C4-2B (cell line): ENCODE measurements at regions not wholly inside any gene's neighbourhood (a gene's known extent, or its start where the extent isn't known, plus 50 kb on each side); places are given as distances from the start of the nearest gene placed in this dataset.

ENCODE experiments used
- H3K27ac ChIP-seq: fragments of 450-650 bp; 2 replicates; pipeline ENCODE4 v1.5.1; 2017
- ZFX ChIP-seq: fragments of 450-650 bp; IDR thresholded peaks from 2 replicates; pipeline ENCODE4 v1.6.1; 2017
- TF ChIP-seq, protein P1 (sequence below): fragments of 450-650 bp; conservative IDR thresholded peaks from 2 replicates; pipeline ENCODE4 v1.5.1; 2017; ENCODE audit warnings: mild to moderate bottlenecking

DNA sequence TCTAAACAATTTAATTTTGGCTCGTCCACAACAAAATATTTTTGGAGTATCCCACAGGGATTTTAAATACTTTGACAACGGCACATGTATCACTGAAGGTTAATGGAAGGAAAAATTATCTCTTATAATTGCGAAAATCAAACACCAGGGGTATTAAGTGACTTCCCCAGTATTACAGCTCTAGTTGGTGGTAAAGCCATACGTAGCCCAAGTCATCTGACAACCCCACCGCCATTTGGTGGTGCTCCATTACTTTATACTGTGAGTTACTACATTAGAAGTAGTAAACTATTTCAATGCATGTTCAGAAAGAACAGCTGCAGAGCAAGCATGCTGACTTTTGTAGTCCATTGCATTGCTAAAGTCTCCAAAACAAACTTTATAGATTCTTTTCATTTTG is 179.7 kb downstream of the HGF start:
- H3K27ac ChIP-seq, result no peak overlapping the region
- TF ChIP-seq, protein P1, sequence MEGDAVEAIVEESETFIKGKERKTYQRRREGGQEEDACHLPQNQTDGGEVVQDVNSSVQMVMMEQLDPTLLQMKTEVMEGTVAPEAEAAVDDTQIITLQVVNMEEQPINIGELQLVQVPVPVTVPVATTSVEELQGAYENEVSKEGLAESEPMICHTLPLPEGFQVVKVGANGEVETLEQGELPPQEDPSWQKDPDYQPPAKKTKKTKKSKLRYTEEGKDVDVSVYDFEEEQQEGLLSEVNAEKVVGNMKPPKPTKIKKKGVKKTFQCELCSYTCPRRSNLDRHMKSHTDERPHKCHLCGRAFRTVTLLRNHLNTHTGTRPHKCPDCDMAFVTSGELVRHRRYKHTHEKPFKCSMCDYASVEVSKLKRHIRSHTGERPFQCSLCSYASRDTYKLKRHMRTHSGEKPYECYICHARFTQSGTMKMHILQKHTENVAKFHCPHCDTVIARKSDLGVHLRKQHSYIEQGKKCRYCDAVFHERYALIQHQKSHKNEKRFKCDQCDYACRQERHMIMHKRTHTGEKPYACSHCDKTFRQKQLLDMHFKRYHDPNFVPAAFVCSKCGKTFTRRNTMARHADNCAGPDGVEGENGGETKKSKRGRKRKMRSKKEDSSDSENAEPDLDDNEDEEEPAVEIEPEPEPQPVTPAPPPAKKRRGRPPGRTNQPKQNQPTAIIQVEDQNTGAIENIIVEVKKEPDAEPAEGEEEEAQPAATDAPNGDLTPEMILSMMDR, result no peak

DNA sequence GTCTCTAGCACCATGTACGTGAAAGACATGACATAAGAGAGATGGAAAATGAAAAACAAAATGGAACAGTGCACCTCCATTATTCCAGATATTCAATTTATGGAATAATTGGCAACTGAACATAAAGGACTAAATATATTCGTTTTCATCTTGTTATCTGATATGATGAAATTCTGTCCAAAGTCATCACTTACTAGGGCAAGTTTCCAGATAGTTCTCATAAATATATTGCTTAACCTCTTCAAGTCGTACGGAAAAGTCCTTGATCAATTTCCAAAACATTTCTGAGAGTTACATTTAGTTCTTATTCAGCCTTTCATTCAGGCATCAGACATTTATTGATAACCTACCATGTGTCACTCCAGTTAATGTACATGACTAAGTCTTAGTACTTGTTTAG is 185.2 kb downstream of the HGF start:
- no peak overlapping the region for H3K27ac ChIP-seq
- TF ChIP-seq ZFX, result no peak
- TF ChIP-seq, protein P1, result no peak

DNA sequence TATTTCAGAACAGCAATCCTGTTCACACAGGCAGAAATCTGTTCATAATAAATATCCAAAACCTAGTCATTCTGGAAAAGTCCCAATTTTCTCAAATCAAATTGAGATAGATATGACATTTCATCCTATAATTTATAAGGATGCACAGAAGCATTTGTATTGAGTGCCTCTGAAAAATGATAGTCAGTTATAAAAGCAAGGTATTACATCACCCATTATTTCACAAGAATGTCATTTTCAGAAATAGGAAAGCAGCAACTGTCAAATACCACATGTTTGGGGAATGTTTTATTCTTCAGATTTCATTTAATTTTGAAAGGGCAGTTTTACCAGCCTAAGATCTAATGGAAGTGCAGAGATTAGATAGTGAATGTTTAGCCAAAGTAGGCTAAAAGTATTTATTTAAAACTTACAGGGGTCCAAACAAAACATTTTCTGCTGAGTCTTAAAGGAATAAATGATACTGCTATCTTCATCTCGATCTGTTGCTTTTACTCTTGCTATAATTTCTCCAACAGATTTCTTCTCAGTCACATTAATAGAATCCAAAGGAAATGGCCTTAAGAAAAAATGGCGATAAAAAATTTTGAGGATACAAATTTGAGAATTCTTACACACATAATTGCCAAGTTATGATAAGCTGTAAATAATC is 185.8 kb downstream of the HGF start:
- H3K27ac ChIP-seq, result no peak overlapping the region
- TF ChIP-seq ZFX, result no peak
- TF ChIP-seq, protein P1, result no peak

DNA sequence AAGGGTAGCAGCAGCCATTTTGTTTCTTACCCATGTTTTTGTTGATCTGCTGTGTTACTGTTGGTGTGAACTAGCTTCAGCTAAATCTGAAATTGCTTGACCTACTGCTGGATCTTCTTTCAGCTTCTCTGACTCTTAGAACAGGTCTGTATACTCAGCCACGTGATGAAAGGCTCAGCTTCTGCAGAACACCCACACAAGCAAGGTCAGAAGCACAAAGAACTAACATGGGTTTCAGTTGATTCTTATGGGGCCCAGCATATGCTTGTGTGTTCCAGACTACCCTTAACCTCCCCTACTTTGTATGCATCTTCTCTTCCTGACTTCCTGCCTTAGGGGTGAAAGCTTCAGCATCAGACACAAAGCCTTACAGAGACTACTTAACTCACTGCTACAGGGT is 186.8 kb downstream of the HGF start:
- no peak overlapping the region for H3K27ac ChIP-seq
- TF ChIP-seq ZFX, result no peak
- TF ChIP-seq, protein P1, result no peak

DNA sequence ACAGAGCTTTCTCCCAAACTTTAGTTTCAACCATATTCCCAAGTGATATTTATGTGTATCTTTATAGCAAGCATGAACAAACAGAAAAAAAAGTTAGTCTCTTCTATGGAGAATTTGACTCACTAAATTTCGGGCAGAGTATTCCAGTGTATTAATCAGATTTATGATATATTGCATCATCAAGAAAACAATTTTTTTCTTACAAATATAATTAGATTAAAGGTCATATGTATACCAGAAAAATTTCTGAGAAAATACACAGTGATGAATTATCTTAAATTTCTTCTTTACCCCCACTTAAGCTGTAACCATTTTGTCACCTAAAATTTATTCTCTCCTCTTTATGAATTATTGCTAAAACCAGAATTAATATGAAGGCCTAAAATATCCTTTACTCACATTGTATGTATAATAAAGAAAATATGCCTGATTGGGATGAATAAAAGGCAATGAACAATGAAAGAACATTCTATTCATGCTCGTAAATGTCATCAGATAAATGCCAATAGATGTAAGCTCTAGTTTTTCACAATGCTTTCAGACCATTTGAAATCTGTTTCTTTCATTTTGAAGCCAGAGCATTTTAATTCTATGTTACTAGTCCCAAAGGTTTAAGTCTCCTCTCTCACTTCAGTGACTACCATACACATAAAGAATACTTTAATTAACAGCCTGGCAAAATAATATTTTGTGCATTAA is 192.1 kb downstream of the HGF start:
- H3K27ac ChIP-seq, result no peak overlapping the region
- no peak for TF ChIP-seq ZFX
- TF ChIP-seq, protein P1, result no peak

DNA sequence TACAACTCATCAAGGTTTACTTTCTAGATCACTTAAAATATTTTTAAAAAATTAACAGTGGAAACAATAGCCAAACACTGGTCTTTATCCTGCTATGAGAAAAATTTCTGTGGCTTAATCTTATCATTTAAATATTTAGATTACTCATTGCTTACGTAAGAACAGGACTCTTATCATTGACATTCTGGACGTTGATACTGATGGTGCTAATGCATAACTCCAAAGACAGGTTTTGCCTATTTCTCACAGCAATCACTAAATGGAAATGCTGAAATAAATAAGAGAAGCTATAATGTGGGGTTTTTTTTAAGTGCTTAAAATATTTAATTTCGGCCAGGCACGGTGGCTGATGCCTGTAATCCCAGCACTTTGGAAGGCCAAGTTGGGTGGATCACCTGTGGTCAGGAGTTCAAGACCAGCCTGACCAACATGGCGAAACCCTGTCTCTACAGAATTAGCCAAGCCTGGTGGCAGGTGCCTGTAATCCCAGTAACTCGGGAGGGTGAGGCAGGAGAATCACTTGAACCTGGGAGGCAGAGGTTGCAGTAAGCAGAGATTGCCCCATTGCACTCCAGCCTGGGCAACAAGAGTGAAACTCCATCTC is 195.0 kb downstream of the HGF start:
- H3K27ac ChIP-seq, result no peak overlapping the region
- TF ChIP-seq, protein P1, result no peak
- TF ChIP-seq ZFX, result no peak

DNA sequence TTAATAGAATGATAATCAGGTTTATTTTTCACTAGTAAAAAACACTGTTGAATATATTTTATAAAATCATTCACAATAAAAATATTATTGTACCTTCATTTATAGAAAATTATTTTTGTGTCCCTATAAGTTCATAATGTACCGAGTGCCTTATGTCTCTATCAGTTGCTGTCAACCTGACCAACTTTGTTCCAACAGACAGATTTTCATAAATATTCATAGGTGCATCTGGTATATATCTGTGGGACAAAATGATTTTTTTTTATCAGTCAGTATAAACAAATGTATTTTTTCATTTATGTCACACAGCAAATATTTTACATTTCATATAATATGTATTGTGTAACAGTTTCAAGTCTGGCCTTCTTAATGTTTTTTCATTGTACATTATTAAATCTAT is 195.9 kb downstream of the HGF start:
- no peak for TF ChIP-seq ZFX
- TF ChIP-seq, protein P1, result no peak
- no peak overlapping the region for H3K27ac ChIP-seq
